BJ (cell line): ENCODE measurements at regions not wholly inside any gene's neighbourhood (a gene's known extent, or its start where the extent isn't known, plus 50 kb on each side); places are given as distances from the start of the nearest gene placed in this dataset.
A peak's percentile ranks its signal among the peaks of the same experiment; 100 is the strongest.
"Not testable (repeated sequence)": the region's sequence is repeated elsewhere in the genome, so short reads cannot be mapped to it uniquely, and the experiment has no call there.

Experiments used
- CTCF ChIA-PET: fragments of 350-600 bp; formaldehyde crosslinking; extraction: SDS; loops from one replicate; lab custom pipeline; 2021; ENCODE audit warnings: antibody characterized with exemption, inconsistent platforms; lab: Yijun Ruan, JAX
- POLR2A ChIA-PET: fragments of 300-600 bp; sonication (Branson Sonifier 250); formaldehyde crosslinking; extraction: SDS; loops from one replicate; lab custom pipeline; 2021; ENCODE audit warnings: antibody characterized with exemption; lab: Charles Lee
- DNase-seq: peaks from one replicate; pipeline ENCODE4 v3.0.0-alpha.2; 2011; ENCODE audit warnings: low read depth
- H3K27me3 ChIP-seq: 2 replicates; pipeline ENCODE4 v1.6.0; 2011; ENCODE audit warnings: low read length; ENCODE audit not compliant: control insufficient read depth, insufficient read depth
- H3K36me3 ChIP-seq: 2 replicates; pipeline ENCODE4 v1.5.1; 2011; ENCODE audit warnings: low read length; ENCODE audit not compliant: control insufficient read depth, insufficient read depth
- H3K4me3 ChIP-seq: 2 replicates; pipeline ENCODE4 v1.5.1; 2011; ENCODE audit warnings: low read depth, mild to moderate bottlenecking, control low read depth, low read length
- CTCF ChIP-seq: IDR thresholded peaks from 2 replicates; pipeline ENCODE4 v1.5.1; 2011; ENCODE audit warnings: low read depth, mild to moderate bottlenecking, control low read depth, inconsistent platforms, low read length, moderate library complexity; ENCODE audit not compliant: insufficient read depth

- Histone ChIP-seq H3K4me3 (no peak overlapping the region), H3K36me3 (no peaks in the 10 kb centered on the region), H3K27me3 (no peaks in the 10 kb centered on the region; the same call in 1 of the 2 replicates)
- DNase-seq: no peak
- CTCF ChIA-PET: interaction anchor here (1.3 to 10.1 kb wide), 2 partner anchors 144 to 282 kb away, joined by 5 to 75 read pairs; no protein-coding TSS in a partner anchor
- TF ChIP-seq CTCF: no peak
- POLR2A ChIA-PET: no interaction called here
These were observed 62.9 kb upstream of the SERBP1 start for GRCh38 chr1:67493148-67493547.

GRCh38 chr1:67495327-67495726 lies 65.1 kb upstream of the SERBP1 start:
- POLR2A ChIA-PET: no interaction called here
- no peak for TF ChIP-seq CTCF
- no peak overlapping the region for H3K4me3 ChIP-seq
- no peaks in the 10 kb centered on the region; the same call in 1 of the 2 replicates for H3K27me3 ChIP-seq
- H3K36me3 ChIP-seq: no peaks in the 10 kb centered on the region
- DNase-seq: no peak
- CTCF ChIA-PET: interaction anchor here (1.4 to 10.1 kb wide), 2 partner anchors 12 to 146 kb away, joined by 4 to 75 read pairs; no protein-coding TSS in a partner anchor

DNA sequence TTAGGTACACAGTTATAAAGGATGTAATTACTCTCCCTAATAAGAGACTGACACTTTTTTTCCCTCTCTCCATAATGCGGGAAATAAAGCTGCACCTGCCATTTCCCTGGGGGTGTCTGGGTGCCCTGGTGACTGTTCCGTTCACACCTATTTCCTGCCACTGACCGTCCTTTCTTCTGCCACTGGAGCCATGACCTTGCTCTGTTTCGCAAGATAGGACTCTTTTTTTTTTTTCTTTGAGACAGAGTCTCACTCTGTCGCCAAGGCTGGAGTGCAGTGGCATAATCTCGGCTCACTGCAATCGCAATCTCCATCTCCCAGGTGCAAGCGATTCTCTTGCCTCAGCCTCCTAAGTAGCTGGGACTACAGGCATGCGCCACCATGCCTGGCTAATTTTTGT lies 66.1 kb upstream of the SERBP1 start:
- ChIA-PET CTCF (interaction anchor here (0.7 to 2.4 kb wide), 5 partner anchors 13 to 731 kb away, joined by 3 to 32 read pairs (median 3); no protein-coding TSS in a partner anchor), POLR2A (interaction anchor here (0.6 kb wide), 1 partner anchor 99 kb away, joined by 3 read pairs; no protein-coding TSS in a partner anchor)
- no peak overlapping the region for H3K4me3 ChIP-seq
- H3K27me3 ChIP-seq: no peaks in the 10 kb centered on the region; the same call in 1 of the 2 replicates
- H3K36me3 ChIP-seq: no peaks in the 10 kb centered on the region
- no peak for TF ChIP-seq CTCF
- no peak for DNase-seq

- peak; percentile 99 for TF ChIP-seq CTCF
- H3K36me3 ChIP-seq: no peaks in the 10 kb centered on the region
- peaks cover 7% of the 10 kb centered on the region for H3K27me3 ChIP-seq
- POLR2A ChIA-PET: no interaction called here
- CTCF ChIA-PET: interaction anchor here (0.7 to 5.2 kb wide), 41 partner anchors 9 to 657 kb away, joined by 3 to 173 read pairs (median 5); no protein-coding TSS in a partner anchor
- peak; percentile 15 for DNase-seq
- no peak overlapping the region for H3K4me3 ChIP-seq
These were observed 70.3 kb upstream of the SERBP1 start for GRCh38 chr1:67500413-67500959.

- no peak for TF ChIP-seq CTCF
- ChIA-PET CTCF (interaction anchor here (0.8 to 5.2 kb wide), 3 partner anchors 156 to 291 kb away, joined by 3 to 173 read pairs (median 5); no protein-coding TSS in a partner anchor), POLR2A (no interaction called here)
- peaks cover 7% of the 10 kb centered on the region for H3K27me3 ChIP-seq
- H3K4me3 ChIP-seq: no peak overlapping the region
- H3K36me3 ChIP-seq: no peaks in the 10 kb centered on the region
- DNase-seq: no peak
These were observed 73.8 kb upstream of the SERBP1 start for GRCh38 chr1:67503974-67504373.

- CTCF ChIA-PET: interaction anchor here (1.6 kb wide), 1 partner anchor 300 kb away, joined by 5 read pairs; no protein-coding TSS in a partner anchor
- H3K36me3 ChIP-seq, H3K27me3 ChIP-seq, H3K4me3 ChIP-seq, DNase-seq, POLR2A ChIA-PET: not testable (repeated sequence)
These were observed 83.4 kb upstream of the SERBP1 start for GRCh38 chr1:67513392-67514294.
